GM12878 (cell line): ENCODE measurements at regions not wholly inside any gene's neighbourhood (a gene's known extent, or its start where the extent isn't known, plus 50 kb on each side); places are given as distances from the start of the nearest gene placed in this dataset.

Experiments used
- CREB1 ChIP-seq: IDR thresholded peaks from 2 replicates; pipeline ENCODE4 v1.6.1; 2012; ENCODE audit warnings: low read depth, mild to moderate bottlenecking, inconsistent platforms
- DPF2 ChIP-seq: fragments of 450-650 bp; IDR thresholded peaks from 2 replicates; pipeline ENCODE4 v1.6.1; 2017; ENCODE audit warnings: mild to moderate bottlenecking
- EGR1 ChIP-seq, 2 experiments: IDR thresholded peaks; 1 replicate in 1 of 2; 2 replicates in 1 of 2; pipeline ENCODE4 v1.6.1; 2011 to 2012; ENCODE audit warnings: low read depth in 2 of 2, low read length in 2 of 2, borderline replicate concordance in 1 of 2, mild to moderate bottlenecking in 1 of 2, moderate library complexity in 1 of 2
- POU2F2 ChIP-seq: IDR thresholded peaks from 3 replicates; pipeline ENCODE4 v1.6.1; 2011; ENCODE audit warnings: low read depth, mild to moderate bottlenecking, low read length, borderline replicate concordance
- REST ChIP-seq: IDR thresholded peaks from 2 replicates; pipeline ENCODE4 v1.6.1; 2012; ENCODE audit warnings: mild to moderate bottlenecking, low read depth, low read length
- SIX5 ChIP-seq: IDR thresholded peaks from 2 replicates; pipeline ENCODE4 v1.6.1; 2011; ENCODE audit warnings: mild to moderate bottlenecking, low read depth, low read length, moderate library complexity; ENCODE audit not compliant: severe bottlenecking
- SRF ChIP-seq, 2 experiments: IDR thresholded peaks; 2 replicates each; pipeline ENCODE4 v1.6.1; 2011; ENCODE audit warnings: low read depth in 2 of 2, low read length in 2 of 2, mild to moderate bottlenecking in 1 of 2, moderate library complexity in 1 of 2
- WRNIP1 ChIP-seq: IDR thresholded peaks from 2 replicates; pipeline ENCODE4 v1.6.1; 2011; ENCODE audit warnings: low read depth, low read length, improper control_type of control experiment, borderline replicate concordance
- TF ChIP-seq, protein P1 (sequence below): IDR thresholded peaks from 2 replicates; pipeline ENCODE4 v1.6.1; 2012; ENCODE audit warnings: low read length, inconsistent platforms

- no peak for TF ChIP-seq CREB1
- no peak for TF ChIP-seq POU2F2
- TF ChIP-seq SRF (IDR thresholded peaks at IDR 0.05; ENCODE audit: low read depth in 2 of 2, low read length in 2 of 2): no peak
- no peak for TF ChIP-seq SIX5
- TF ChIP-seq REST: no peak
- TF ChIP-seq EGR1 (IDR thresholded peaks at IDR 0.05; ENCODE audit: borderline replicate concordance in 1 of 2, low read depth in 2 of 2, low read length in 2 of 2): no peak
- TF ChIP-seq DPF2: no peak
- no peak for TF ChIP-seq WRNIP1
- TF ChIP-seq, protein P1, sequence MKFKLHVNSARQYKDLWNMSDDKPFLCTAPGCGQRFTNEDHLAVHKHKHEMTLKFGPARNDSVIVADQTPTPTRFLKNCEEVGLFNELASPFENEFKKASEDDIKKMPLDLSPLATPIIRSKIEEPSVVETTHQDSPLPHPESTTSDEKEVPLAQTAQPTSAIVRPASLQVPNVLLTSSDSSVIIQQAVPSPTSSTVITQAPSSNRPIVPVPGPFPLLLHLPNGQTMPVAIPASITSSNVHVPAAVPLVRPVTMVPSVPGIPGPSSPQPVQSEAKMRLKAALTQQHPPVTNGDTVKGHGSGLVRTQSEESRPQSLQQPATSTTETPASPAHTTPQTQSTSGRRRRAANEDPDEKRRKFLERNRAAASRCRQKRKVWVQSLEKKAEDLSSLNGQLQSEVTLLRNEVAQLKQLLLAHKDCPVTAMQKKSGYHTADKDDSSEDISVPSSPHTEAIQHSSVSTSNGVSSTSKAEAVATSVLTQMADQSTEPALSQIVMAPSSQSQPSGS: no peak
Observed at GRCh38 chr13:90402102-90402501, 945.4 kb upstream of the MIR17HG start.
